ENCODE measurements at regions not wholly inside any gene's neighbourhood (a gene's known extent, or its start where the extent isn't known, plus 50 kb on each side); places are given as distances from the start of the nearest gene placed in this dataset.

DNA sequence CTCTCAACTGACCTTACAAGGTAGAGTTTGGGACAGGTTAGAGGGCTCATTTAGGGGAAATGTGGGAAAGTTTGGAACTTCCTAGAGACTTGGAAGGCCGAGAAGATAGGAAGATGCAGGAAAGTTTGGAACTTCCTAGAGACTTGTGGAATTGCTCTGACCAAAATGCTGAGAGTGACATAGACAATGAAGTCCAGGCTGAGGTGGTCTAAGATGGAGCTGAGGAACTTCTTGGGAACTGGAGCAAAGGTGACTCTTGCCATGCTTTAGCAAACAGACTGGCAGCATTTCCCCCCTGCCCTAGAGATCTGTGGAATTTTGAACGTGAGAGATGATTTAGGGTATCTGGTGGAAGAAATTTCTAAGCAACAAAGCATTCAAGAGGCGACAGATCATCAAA is 258.9 kb upstream of the GULP1 start:
- TF ChIP-seq, protein P1, sequence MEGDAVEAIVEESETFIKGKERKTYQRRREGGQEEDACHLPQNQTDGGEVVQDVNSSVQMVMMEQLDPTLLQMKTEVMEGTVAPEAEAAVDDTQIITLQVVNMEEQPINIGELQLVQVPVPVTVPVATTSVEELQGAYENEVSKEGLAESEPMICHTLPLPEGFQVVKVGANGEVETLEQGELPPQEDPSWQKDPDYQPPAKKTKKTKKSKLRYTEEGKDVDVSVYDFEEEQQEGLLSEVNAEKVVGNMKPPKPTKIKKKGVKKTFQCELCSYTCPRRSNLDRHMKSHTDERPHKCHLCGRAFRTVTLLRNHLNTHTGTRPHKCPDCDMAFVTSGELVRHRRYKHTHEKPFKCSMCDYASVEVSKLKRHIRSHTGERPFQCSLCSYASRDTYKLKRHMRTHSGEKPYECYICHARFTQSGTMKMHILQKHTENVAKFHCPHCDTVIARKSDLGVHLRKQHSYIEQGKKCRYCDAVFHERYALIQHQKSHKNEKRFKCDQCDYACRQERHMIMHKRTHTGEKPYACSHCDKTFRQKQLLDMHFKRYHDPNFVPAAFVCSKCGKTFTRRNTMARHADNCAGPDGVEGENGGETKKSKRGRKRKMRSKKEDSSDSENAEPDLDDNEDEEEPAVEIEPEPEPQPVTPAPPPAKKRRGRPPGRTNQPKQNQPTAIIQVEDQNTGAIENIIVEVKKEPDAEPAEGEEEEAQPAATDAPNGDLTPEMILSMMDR (conservative IDR thresholded peaks at IDR 0.05), result no peak
- TF ChIP-seq ZFX (IDR thresholded peaks at IDR 0.05), result no peak
